SH-SY5Y (cell line): ENCODE measurements at regions not wholly inside any gene's neighbourhood (a gene's known extent, or its start where the extent isn't known, plus 50 kb on each side); places are given as distances from the start of the nearest gene placed in this dataset.

Source experiments
- GATA2 ChIP-seq: IDR thresholded peaks from 2 replicates; pipeline ENCODE4 v1.6.1; 2011; ENCODE audit warnings: mild to moderate bottlenecking, low read depth, low read length
- GATA3 ChIP-seq: IDR thresholded peaks from 2 replicates; pipeline ENCODE4 v1.6.1; 2011; ENCODE audit warnings: low read depth, mild to moderate bottlenecking, low read length, moderate library complexity

DNA sequence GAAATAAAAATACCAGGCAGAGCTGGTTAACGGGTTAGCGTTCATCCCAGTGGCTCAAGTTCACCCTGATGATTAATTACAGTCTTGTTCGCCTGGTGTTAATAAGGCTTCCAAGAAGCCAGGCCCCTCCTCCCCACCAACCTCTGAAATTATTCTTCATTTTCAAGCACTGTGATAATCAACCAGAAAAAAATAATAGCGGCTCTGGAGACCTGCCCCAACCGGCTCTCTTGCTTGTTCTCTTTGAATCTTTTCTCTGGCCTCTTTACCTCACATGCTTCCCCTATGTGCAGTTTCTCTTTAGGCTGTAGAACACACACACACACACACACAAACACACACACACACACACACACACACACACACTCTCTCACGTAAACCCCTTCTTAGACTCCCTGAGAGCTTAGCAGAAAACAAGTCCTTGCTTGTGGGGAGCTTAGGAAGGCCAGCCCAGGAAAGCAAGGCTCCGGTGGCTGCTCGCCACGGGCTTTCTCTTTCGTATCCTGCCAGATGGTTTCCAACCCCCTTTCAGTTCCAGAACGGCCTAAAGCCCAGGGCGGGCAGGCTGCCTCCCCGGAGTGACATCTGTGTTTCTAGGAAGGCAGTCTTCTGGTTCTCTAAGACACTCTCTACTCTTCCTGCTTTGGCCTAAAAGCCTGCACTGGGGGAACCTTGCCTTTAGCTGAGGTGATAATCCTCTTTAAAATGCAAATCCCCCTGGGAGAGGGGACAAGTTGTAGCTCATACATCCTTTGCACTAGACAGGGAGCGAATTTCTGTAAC is 106.4 kb upstream of the SESN3 start:
- TF ChIP-seq GATA2 (no peak), GATA3 (no peak)
